IPS-18a (cell line): ENCODE measurements at regions not wholly inside any gene's neighbourhood (a gene's known extent, or its start where the extent isn't known, plus 50 kb on each side); places are given as distances from the start of the nearest gene placed in this dataset.

Source experiments
- H3K27ac ChIP-seq: one replicate; pipeline ENCODE4 v1.5.1; 2013; ENCODE audit warnings: low read length
- H3K27me3 ChIP-seq: one replicate; pipeline ENCODE4 v1.6.1; 2013; ENCODE audit warnings: mild to moderate bottlenecking, low read length; ENCODE audit not compliant: control insufficient read depth, insufficient read depth
- H3K36me3 ChIP-seq: one replicate; pipeline ENCODE4 v1.6.1; 2013; ENCODE audit warnings: low read depth, low read length; ENCODE audit not compliant: control insufficient read depth
- H3K4me1 ChIP-seq: one replicate; pipeline ENCODE4 v1.6.1; 2013; ENCODE audit warnings: low read depth, low read length; ENCODE audit not compliant: control insufficient read depth
- H3K4me3 ChIP-seq: one replicate; pipeline ENCODE4 v1.5.1; 2013; ENCODE audit warnings: low read length
- H3K9ac ChIP-seq: one replicate; pipeline ENCODE4 v1.6.1; 2013; ENCODE audit warnings: mild to moderate bottlenecking, low read length, moderate library complexity
- H3K9me3 ChIP-seq: one replicate; pipeline ENCODE4 v1.6.1; 2013; ENCODE audit warnings: low read depth, low read length; ENCODE audit not compliant: control insufficient read depth

GRCh38 chr10:15462253-15462897, 91.3 kb upstream of the FAM171A1 start:
- H3K9me3 ChIP-seq = no peaks in the 10 kb centered on the region
- no peak overlapping the region for H3K27ac ChIP-seq
- no peaks in the 10 kb centered on the region for H3K36me3 ChIP-seq
- no peak overlapping the region for H3K9ac ChIP-seq
- no peaks in the 10 kb centered on the region for H3K4me1 ChIP-seq
- no peak overlapping the region for H3K4me3 ChIP-seq
- no peaks in the 10 kb centered on the region for H3K27me3 ChIP-seq

GRCh38 chr10:15461353-15462108, 90.4 kb upstream of the FAM171A1 start:
- Histone ChIP-seq H3K27ac (no peak overlapping the region), H3K4me1 (no peaks in the 10 kb centered on the region), H3K4me3 (no peak overlapping the region), H3K27me3 (no peaks in the 10 kb centered on the region), H3K36me3 (no peaks in the 10 kb centered on the region), H3K9ac (no peak overlapping the region), H3K9me3 (no peaks in the 10 kb centered on the region)

DNA sequence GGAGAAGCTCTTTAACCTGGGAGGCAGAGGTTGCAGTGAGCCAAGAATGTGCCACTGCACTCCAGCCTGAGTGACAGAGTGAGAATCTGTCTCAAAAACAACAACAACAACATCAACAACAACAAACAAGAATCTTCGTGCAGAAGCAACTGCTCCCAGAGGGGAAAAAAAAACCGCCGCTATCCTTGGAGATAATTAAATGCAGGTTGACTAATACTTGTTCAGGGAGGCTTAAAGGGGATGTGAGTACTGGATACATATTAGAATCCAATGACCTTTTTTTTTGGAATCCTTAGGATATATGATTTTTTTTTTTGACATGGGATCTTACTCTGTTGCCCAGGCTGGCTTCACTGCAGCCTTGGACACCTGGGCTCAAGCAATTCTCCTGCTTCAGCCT, 89.6 kb upstream of the FAM171A1 start:
- H3K27me3 ChIP-seq = no peaks in the 10 kb centered on the region
- H3K4me1 ChIP-seq = no peaks in the 10 kb centered on the region
- H3K27ac ChIP-seq = no peak overlapping the region
- H3K9ac ChIP-seq = no peak overlapping the region
- H3K4me3 ChIP-seq = no peak overlapping the region
- H3K36me3 ChIP-seq = no peaks in the 10 kb centered on the region
- no peaks in the 10 kb centered on the region for H3K9me3 ChIP-seq

- H3K4me1 ChIP-seq = no peaks in the 10 kb centered on the region
- no peak overlapping the region for H3K4me3 ChIP-seq
These were observed 88.1 kb upstream of the FAM171A1 start for GRCh38 chr10:15459218-15459617.

DNA sequence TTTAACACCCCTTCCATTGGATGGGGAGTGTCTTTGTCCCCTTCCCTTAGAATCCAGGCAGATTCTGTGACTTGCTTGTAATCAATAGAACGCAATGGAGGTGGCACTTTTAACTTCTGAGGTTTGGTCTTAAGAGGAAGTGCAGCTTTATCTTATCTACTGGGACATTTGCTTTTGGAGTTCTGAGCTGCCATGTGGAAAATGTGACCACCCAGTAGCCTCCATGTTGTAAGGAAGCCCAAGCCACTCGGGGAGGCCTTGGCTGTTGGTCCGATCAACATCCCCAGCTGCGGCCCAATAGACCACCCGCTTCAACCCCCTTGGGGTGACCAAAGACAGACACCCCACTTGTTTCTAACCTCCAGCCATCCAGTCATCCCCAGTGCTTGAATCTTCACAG, 86.3 kb upstream of the FAM171A1 start:
- Histone ChIP-seq H3K4me1 (no peaks in the 10 kb centered on the region), H3K27me3 (no peaks in the 10 kb centered on the region), H3K9ac (no peak overlapping the region)

More at GRCh38 chr10:15459218-15459617, 88.1 kb upstream of the FAM171A1 start:
- no peak overlapping the region for H3K9ac ChIP-seq
- H3K9me3 ChIP-seq = no peaks in the 10 kb centered on the region
- no peaks in the 10 kb centered on the region for H3K27me3 ChIP-seq
- H3K36me3 ChIP-seq = no peaks in the 10 kb centered on the region
- no peak overlapping the region for H3K27ac ChIP-seq

GRCh38 chr10:15455456-15455855, 84.4 kb upstream of the FAM171A1 start:
- H3K27ac ChIP-seq = no peak overlapping the region

More for the DNA sequence above, 86.3 kb upstream of the FAM171A1 start:
- H3K9me3 ChIP-seq = no peaks in the 10 kb centered on the region
- H3K36me3 ChIP-seq = no peaks in the 10 kb centered on the region
- no peak overlapping the region for H3K27ac ChIP-seq
- no peak overlapping the region for H3K4me3 ChIP-seq

DNA sequence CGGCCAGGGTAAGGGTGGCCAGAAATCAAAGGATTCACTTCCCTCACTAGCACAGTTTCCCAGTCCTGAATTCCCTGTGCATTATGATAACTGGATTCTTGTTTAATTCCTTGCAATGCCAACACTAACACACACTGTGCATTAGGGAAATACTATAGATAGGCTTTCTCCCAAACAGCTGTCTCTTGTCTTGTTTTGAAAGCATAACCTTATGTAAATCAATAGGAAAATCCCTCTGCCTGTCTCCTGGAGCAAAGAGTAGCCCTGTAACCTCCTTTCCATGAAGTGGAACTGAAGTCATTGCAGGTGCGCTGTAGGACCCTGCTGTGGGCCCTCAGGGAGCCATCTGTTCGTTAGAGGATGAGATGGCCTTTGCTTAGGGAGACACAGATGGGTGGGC, 82.8 kb upstream of the FAM171A1 start:
- H3K4me3 ChIP-seq = no peak overlapping the region
- peaks cover 5% of the 10 kb centered on the region for H3K4me1 ChIP-seq
- H3K27ac ChIP-seq = no peak overlapping the region
- no peaks in the 10 kb centered on the region for H3K27me3 ChIP-seq
- H3K9ac ChIP-seq = no peak overlapping the region
- no peaks in the 10 kb centered on the region for H3K36me3 ChIP-seq
- no peaks in the 10 kb centered on the region for H3K9me3 ChIP-seq

More at GRCh38 chr10:15455456-15455855, 84.4 kb upstream of the FAM171A1 start:
- H3K36me3 ChIP-seq = no peaks in the 10 kb centered on the region
- no peaks in the 10 kb centered on the region for H3K9me3 ChIP-seq
- no peak overlapping the region for H3K4me3 ChIP-seq
- H3K9ac ChIP-seq = no peak overlapping the region
- H3K27me3 ChIP-seq = no peaks in the 10 kb centered on the region
- H3K4me1 ChIP-seq = peaks cover 5% of the 10 kb centered on the region

GRCh38 chr10:15453457-15453856, 82.4 kb upstream of the FAM171A1 start:
- Histone ChIP-seq H3K4me3 (no peak overlapping the region), H3K27ac (no peak overlapping the region), H3K27me3 (no peaks in the 10 kb centered on the region), H3K4me1 (peaks cover 5% of the 10 kb centered on the region), H3K9ac (no peak overlapping the region), H3K9me3 (no peaks in the 10 kb centered on the region), H3K36me3 (no peaks in the 10 kb centered on the region)

- Histone ChIP-seq H3K27ac (no peak overlapping the region), H3K27me3 (no peaks in the 10 kb centered on the region), H3K4me1 (peaks cover 5% of the 10 kb centered on the region)
These were observed 81.5 kb upstream of the FAM171A1 start for GRCh38 chr10:15452545-15452944.

DNA sequence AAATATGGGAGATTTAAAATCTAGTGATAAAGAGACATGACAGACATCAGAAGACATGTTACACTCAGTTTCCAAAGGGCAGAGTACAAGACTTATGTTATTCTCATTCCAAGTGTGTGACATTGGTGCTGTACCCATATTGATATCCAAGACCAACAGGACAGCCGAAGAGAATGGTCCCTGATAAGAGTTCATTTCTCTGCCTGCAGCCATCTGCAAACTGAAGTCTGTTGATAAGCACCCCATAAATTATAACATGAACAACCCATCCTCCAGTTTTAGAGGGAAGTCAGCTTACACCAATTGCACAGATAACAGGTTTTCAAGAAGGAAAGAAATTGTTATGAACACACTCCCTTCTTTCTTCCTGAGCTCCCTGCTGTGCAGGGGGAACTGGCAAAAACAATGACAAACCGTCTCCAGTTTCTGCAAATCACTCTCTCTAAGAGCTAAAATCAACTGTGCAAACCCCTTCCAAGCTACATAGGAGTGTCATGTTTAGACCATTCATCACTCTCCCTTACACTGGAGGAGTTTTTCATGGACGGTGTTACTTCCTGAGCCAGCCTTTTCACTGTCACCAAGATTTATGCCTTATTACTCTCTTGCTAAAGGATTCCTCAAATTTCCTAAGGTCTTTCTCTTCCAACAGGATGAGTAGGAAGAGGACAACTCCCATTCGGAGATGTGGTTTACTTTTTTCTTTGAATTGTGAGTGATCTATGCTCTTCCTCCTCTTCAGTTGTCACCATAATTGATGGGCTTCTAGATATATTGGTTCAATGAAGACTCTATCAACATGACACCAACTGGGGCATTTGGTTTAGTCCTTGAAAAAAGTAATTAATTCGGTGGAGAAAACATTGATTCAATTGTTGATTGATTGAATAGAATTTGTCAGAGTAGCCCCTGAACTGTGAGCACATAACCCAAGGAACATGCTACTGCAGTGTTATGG, 80.3 kb upstream of the FAM171A1 start:
- H3K27me3 ChIP-seq = no peaks in the 10 kb centered on the region

More at GRCh38 chr10:15452545-15452944, 81.5 kb upstream of the FAM171A1 start:
- H3K9ac ChIP-seq = no peak overlapping the region
- H3K9me3 ChIP-seq = no peaks in the 10 kb centered on the region
- H3K36me3 ChIP-seq = no peaks in the 10 kb centered on the region
- H3K4me3 ChIP-seq = no peak overlapping the region

GRCh38 chr10:15448598-15448997, 77.5 kb upstream of the FAM171A1 start:
- H3K4me3 ChIP-seq = no peak overlapping the region
- H3K9me3 ChIP-seq = no peaks in the 10 kb centered on the region
- no peak overlapping the region for H3K9ac ChIP-seq
- H3K36me3 ChIP-seq = no peaks in the 10 kb centered on the region
- no peaks in the 10 kb centered on the region for H3K27me3 ChIP-seq
- H3K4me1 ChIP-seq = peaks cover 8% of the 10 kb centered on the region
- H3K27ac ChIP-seq = no peak overlapping the region

More for the DNA sequence above, 80.3 kb upstream of the FAM171A1 start:
- Histone ChIP-seq H3K9ac (no peak overlapping the region), H3K36me3 (no peaks in the 10 kb centered on the region), H3K9me3 (no peaks in the 10 kb centered on the region), H3K4me3 (no peak overlapping the region), H3K4me1 (peaks cover 5% of the 10 kb centered on the region), H3K27ac (no peak overlapping the region)
